SH-SY5Y (cell line): ENCODE measurements at regions not wholly inside any gene's neighbourhood (a gene's known extent, or its start where the extent isn't known, plus 50 kb on each side); places are given as distances from the start of the nearest gene placed in this dataset.

Source experiments
- GATA2 ChIP-seq: IDR thresholded peaks from 2 replicates; pipeline ENCODE4 v1.6.1; 2011; ENCODE audit warnings: mild to moderate bottlenecking, low read depth, low read length
- GATA3 ChIP-seq: IDR thresholded peaks from 2 replicates; pipeline ENCODE4 v1.6.1; 2011; ENCODE audit warnings: low read depth, mild to moderate bottlenecking, low read length, moderate library complexity

DNA sequence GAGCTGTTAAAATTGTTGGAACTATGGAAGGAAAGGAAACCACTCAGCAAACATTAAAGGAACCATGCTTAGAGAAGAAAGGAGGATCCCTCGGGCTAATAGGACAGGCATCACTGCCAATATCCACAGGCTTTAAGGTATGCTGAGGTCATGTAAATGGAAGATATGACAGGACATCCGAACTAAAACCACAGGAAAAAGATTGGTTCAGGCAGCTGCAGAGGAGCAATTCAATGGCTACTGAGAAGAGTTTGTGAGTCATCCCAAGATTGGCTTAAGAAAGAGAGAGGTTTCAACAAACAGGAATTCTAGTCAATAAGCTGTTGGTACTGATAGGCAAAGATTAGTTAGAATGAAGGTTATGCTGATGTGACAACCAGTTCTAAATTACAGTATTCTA is 106.4 kb upstream of the FAM241A start:
- TF ChIP-seq GATA3: no peak
- no peak for TF ChIP-seq GATA2
